BJ (cell line): ENCODE measurements at regions not wholly inside any gene's neighbourhood (a gene's known extent, or its start where the extent isn't known, plus 50 kb on each side); places are given as distances from the start of the nearest gene placed in this dataset.

Experiments
- CTCF ChIA-PET: fragments of 350-600 bp; formaldehyde crosslinking; extraction: SDS; loops from one replicate; lab custom pipeline; 2021; ENCODE audit warnings: antibody characterized with exemption, inconsistent platforms; lab: Yijun Ruan, JAX
- POLR2A ChIA-PET: fragments of 300-600 bp; sonication (Branson Sonifier 250); formaldehyde crosslinking; extraction: SDS; loops from one replicate; lab custom pipeline; 2021; ENCODE audit warnings: antibody characterized with exemption; lab: Charles Lee
- DNase-seq: peaks from one replicate; pipeline ENCODE4 v3.0.0-alpha.2; 2011; ENCODE audit warnings: low read depth
- H3K27me3 ChIP-seq: 2 replicates; pipeline ENCODE4 v1.6.0; 2011; ENCODE audit warnings: low read length; ENCODE audit not compliant: control insufficient read depth, insufficient read depth
- H3K36me3 ChIP-seq: 2 replicates; pipeline ENCODE4 v1.5.1; 2011; ENCODE audit warnings: low read length; ENCODE audit not compliant: control insufficient read depth, insufficient read depth
- H3K4me3 ChIP-seq: 2 replicates; pipeline ENCODE4 v1.5.1; 2011; ENCODE audit warnings: low read depth, mild to moderate bottlenecking, control low read depth, low read length
- CTCF ChIP-seq: IDR thresholded peaks from 2 replicates; pipeline ENCODE4 v1.5.1; 2011; ENCODE audit warnings: low read depth, mild to moderate bottlenecking, control low read depth, inconsistent platforms, low read length, moderate library complexity; ENCODE audit not compliant: insufficient read depth

- Histone ChIP-seq H3K4me3 (no peak overlapping the region), H3K36me3 (no peaks in the 10 kb centered on the region), H3K27me3 (peaks cover 10% of the 10 kb centered on the region)
- ChIA-PET POLR2A (no interaction called here), CTCF (interaction anchor here (1.2 kb wide), 1 partner anchor 184 kb away, joined by 5 read pairs; no protein-coding TSS in a partner anchor)
- no peak for DNase-seq
- no peak for TF ChIP-seq CTCF
Observed at GRCh38 chr11:19511066-19511412, 201.6 kb upstream of the NAV2 start.

GRCh38 chr11:19510468-19510867 lies 202.2 kb upstream of the NAV2 start:
- H3K27me3 ChIP-seq, result peaks cover 5% of the 10 kb centered on the region
- H3K36me3 ChIP-seq, result no peaks in the 10 kb centered on the region
- POLR2A ChIA-PET, result no interaction called here
- no peak for TF ChIP-seq CTCF
- CTCF ChIA-PET, result interaction anchor here (1.2 kb wide), 2 partner anchors 13 to 184 kb away, joined by 3 to 5 read pairs; no protein-coding TSS in a partner anchor
- no peak for DNase-seq
- no peak overlapping the region for H3K4me3 ChIP-seq

- no peak for TF ChIP-seq CTCF
- DNase-seq, result no peak
- H3K27me3 ChIP-seq, result peaks cover 5% of the 10 kb centered on the region
- CTCF ChIA-PET, result interaction anchor here (1.2 kb wide), 1 partner anchor 14 kb away, joined by 3 read pairs; no protein-coding TSS in a partner anchor
- H3K4me3 ChIP-seq, result no peak overlapping the region
- no peaks in the 10 kb centered on the region for H3K36me3 ChIP-seq
- POLR2A ChIA-PET, result no interaction called here
Observed at GRCh38 chr11:19509215-19509614, 203.4 kb upstream of the NAV2 start.

- ChIA-PET CTCF (interaction anchor here (1.8 kb wide), 1 partner anchor 14 kb away, joined by 4 read pairs; no protein-coding TSS in a partner anchor), POLR2A (no interaction called here)
- TF ChIP-seq CTCF, result no peak
- DNase-seq, result no peak
- H3K4me3 ChIP-seq, result no peak overlapping the region
- H3K27me3 ChIP-seq, result peaks cover 3% of the 10 kb centered on the region
- H3K36me3 ChIP-seq, result no peaks in the 10 kb centered on the region
Observed at GRCh38 chr11:19508165-19508564, 204.5 kb upstream of the NAV2 start.

GRCh38 chr11:19506816-19507486 lies 205.7 kb upstream of the NAV2 start:
- H3K27me3 ChIP-seq, result peaks cover 7% of the 10 kb centered on the region
- no peak for DNase-seq
- no peak overlapping the region for H3K4me3 ChIP-seq
- ChIA-PET POLR2A (no interaction called here), CTCF (interaction anchor here (1.8 kb wide), 1 partner anchor 13 kb away, joined by 4 read pairs; no protein-coding TSS in a partner anchor)
- H3K36me3 ChIP-seq, result no peaks in the 10 kb centered on the region
- no peak for TF ChIP-seq CTCF
